ENCODE measurements at regions not wholly inside any gene's neighbourhood (a gene's known extent, or its start where the extent isn't known, plus 50 kb on each side); places are given as distances from the start of the nearest gene placed in this dataset.

- TF ChIP-seq CTCF (IDR thresholded peaks at IDR 0.05; ENCODE audit: insufficient read depth, low read length, poor library complexity, severe bottlenecking), result no peak
- TF ChIP-seq EZH2phosphoT487 (conservative IDR thresholded peaks at IDR 0.05; ENCODE audit: low read length), result no peak
Observed at GRCh38 chr11:70775386-70776075, 377.2 kb downstream of the CTTN start.
